ENCODE measurements at regions not wholly inside any gene's neighbourhood (a gene's known extent, or its start where the extent isn't known, plus 50 kb on each side); places are given as distances from the start of the nearest gene placed in this dataset.

DNA sequence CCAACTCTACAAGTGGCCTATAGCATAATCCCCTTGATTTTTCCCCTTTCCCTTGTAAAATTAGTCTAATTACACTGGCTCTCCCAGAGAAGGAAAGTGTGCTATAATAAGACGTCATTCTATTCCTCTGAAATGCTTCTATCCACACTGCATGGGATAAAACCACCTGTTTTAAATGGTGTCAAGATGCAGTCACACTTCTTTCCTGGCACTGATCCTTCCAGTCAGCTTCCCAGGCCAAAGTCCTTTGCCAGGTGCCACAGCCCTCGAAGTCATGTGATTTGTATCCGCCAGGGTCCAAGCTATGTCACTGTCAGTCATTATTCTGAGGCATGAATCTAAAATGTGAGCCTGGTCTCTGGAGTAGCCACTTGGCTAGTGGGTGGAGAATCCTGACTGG, 169.0 kb upstream of the KIAA1217 start:
- H2AFZ ChIP-seq (ENCODE audit: low read length), result no peak overlapping the region
- no peak overlapping the region for H2BK12ac ChIP-seq (ENCODE audit: low read depth, low read length)
- H2BK5ac ChIP-seq (ENCODE audit: low read depth, low read length), result no peak overlapping the region
- no peak overlapping the region for H2BK120ac ChIP-seq (replicated peaks; ENCODE audit: low read depth, low read length)
- no peak overlapping the region for H2BK20ac ChIP-seq (ENCODE audit: low read length)
- no peak overlapping the region for H4K8ac ChIP-seq (ENCODE audit: extremely low read depth, insufficient read depth, low read length)
- H4K20me1 ChIP-seq (replicated peaks in 1 of 2; ENCODE audit: control insufficient read depth in 1 of 2, insufficient read depth in 2 of 2, low read length in 2 of 2), result no peaks in the 10 kb centered on the region
- ChIA-PET CTCF (ENCODE audit: partially characterized antibody) (interaction anchor here (1.4 kb wide), 1 partner anchor 8 kb away, joined by 4 read pairs; no protein-coding TSS in a partner anchor), POLR2A (ENCODE audit: partially characterized antibody) (no interaction called here)
- H4K91ac ChIP-seq (replicated peaks; ENCODE audit: insufficient read length, low read length), result no peak overlapping the region
- no peaks in the 10 kb centered on the region for H3K9me3 ChIP-seq (ENCODE audit: insufficient read depth in 2 of 2, low read depth in 1 of 2, low read length in 1 of 2)
- H3K4me1 ChIP-seq (replicated peaks in 1 of 4; ENCODE audit: control insufficient read depth in 3 of 4, insufficient read depth in 4 of 4, low read length in 3 of 4), result peaks cover 0 to 3% (median 0%) of the 10 kb centered on the region in 4 experiments; a peak in 2 of 7 replicates
- no peak overlapping the region for H2AK5ac ChIP-seq (ENCODE audit: low read depth, low read length)
- H3K4me3 ChIP-seq (ENCODE audit: extremely low read depth in 1 of 4, insufficient read depth in 2 of 4, low read depth in 3 of 4, low read length in 4 of 4), result no peak overlapping the region
- no peak overlapping the region for H4K5ac ChIP-seq (ENCODE audit: insufficient read length, low read depth, low read length)
- H3K18ac ChIP-seq (ENCODE audit: extremely low read depth, low read length), result no peak overlapping the region
- H3K23me2 ChIP-seq (ENCODE audit: low read depth, low read length), result no peaks in the 10 kb centered on the region
- FAIRE-seq (no peak), DNase-seq (ENCODE audit: low read depth in 1 of 2, low spot score in 2 of 2) (no peak)
- no peak overlapping the region for H3K4me2 ChIP-seq (ENCODE audit: insufficient read depth in 1 of 2, low read depth in 2 of 2, low read length in 2 of 2)
- H3K27ac ChIP-seq (ENCODE audit: low read depth, low read length), result no peak overlapping the region
- no peaks in the 10 kb centered on the region for H3K36me3 ChIP-seq (ENCODE audit: control insufficient read depth in 2 of 4, insufficient read depth in 4 of 4, low read length in 3 of 4)
- 87% methylated on average over 3 of the region's 3 CpGs; no CpG with 5 or more reads in 1 of the 2 experiments for WGBS, 2 experiments (ENCODE audit: extremely low coverage in 1 of 2, insufficient coverage in 1 of 2, insufficient read length in 1 of 2, insufficient replicate concordance in 2 of 2, low coverage in 1 of 2, low lambda C conversion rate in 2 of 2, missing lambda C conversion rate in 1 of 2)
- no peak overlapping the region for H3K9ac ChIP-seq (replicated peaks in 1 of 4; ENCODE audit: extremely low read depth in 1 of 4, low read depth in 3 of 4, low read length in 3 of 4)
- no peak overlapping the region for H3K4ac ChIP-seq (replicated peaks; ENCODE audit: insufficient read length, low read depth, low read length)
- 0 out of 2 replicates have a peak overlapping the region, but pooled peaks have one; percentile 40 for H2BK15ac ChIP-seq (ENCODE audit: low read length)
- H3K79me2 ChIP-seq (ENCODE audit: control insufficient read depth in 1 of 2, insufficient read depth in 2 of 2, low read length in 2 of 2), result no peaks in the 10 kb centered on the region
- no peak overlapping the region for H3K23ac ChIP-seq (ENCODE audit: insufficient read length)
- no peak overlapping the region for H3K56ac ChIP-seq (replicated peaks; ENCODE audit: insufficient read length, low read depth, low read length)
- H3K27me3 ChIP-seq (replicated peaks in 1 of 4; ENCODE audit: control insufficient read depth in 3 of 4, extremely low read depth in 1 of 4, insufficient read depth in 3 of 4, low read length in 3 of 4), result no peaks in the 10 kb centered on the region
- TF ChIP-seq EGR1 (IDR thresholded peaks at IDR 0.05; ENCODE audit: borderline replicate concordance, low read depth, low read length) (no peak), SUZ12 (IDR thresholded peaks at IDR 0.05; ENCODE audit: low read length) (no peak), TAF7 (optimal IDR thresholded peaks at IDR 0.05; ENCODE audit: borderline replicate concordance, low read depth, low read length) (no peak), TBP (IDR thresholded peaks at IDR 0.05; ENCODE audit: low read depth, low read length) (no peak), GTF2F1 (IDR thresholded peaks at IDR 0.05; ENCODE audit: borderline replicate concordance, low read depth, low read length) (no peak), NRF1 (IDR thresholded peaks at IDR 0.05; ENCODE audit: low read depth, low read length) (no peak), CTBP2 (IDR thresholded peaks at IDR 0.05; ENCODE audit: borderline replicate concordance, insufficient read depth, insufficient read length, low read length) (no peak), ATF2 (IDR thresholded peaks at IDR 0.05; ENCODE audit: low read length) (no peak), TEAD4 (IDR thresholded peaks at IDR 0.05; ENCODE audit: low read depth, low read length) (no peak), E2F6 (IDR thresholded peaks at IDR 0.05) (no peak), PHF8 (conservative IDR thresholded peaks at IDR 0.05; ENCODE audit: low read depth, low read length) (no peak), POU5F1 (IDR thresholded peaks at IDR 0.05; ENCODE audit: low read depth, low read length) (no peak)
- H3K79me1 ChIP-seq (ENCODE audit: low read depth, low read length), result no peaks in the 10 kb centered on the region
- H3K14ac ChIP-seq (ENCODE audit: insufficient read length), result no peak overlapping the region
